H1 (cell line): ENCODE measurements at regions not wholly inside any gene's neighbourhood (a gene's known extent, or its start where the extent isn't known, plus 50 kb on each side); places are given as distances from the start of the nearest gene placed in this dataset.

Source experiments
- CTCF ChIA-PET: fragments of 300-600 bp; sonication (Branson Sonifier 250); formaldehyde crosslinking; loops from one replicate; lab custom pipeline; 2021; ENCODE audit not compliant: partially characterized antibody; lab: Charles Lee
- POLR2A ChIA-PET: fragments of 300-600 bp; sonication (Branson Sonifier 250); formaldehyde crosslinking; loops from one replicate; lab custom pipeline; 2021; ENCODE audit warnings: inconsistent platforms; ENCODE audit not compliant: partially characterized antibody; lab: Charles Lee
- DNase-seq, 2 experiments: peaks; one replicate each; pipeline versions ENCODE4 v3.0.0 to v3.0.0-alpha.2; 2010 to 2022; ENCODE audit warnings: low spot score in 2 of 2, low read depth in 1 of 2, mixed read lengths in 1 of 2
- FAIRE-seq: peaks from 2 replicates; lab custom pipeline; 2011; peaks lifted over from hg19 to GRCh38; lab: Jason Lieb, UNC
- H2AFZ ChIP-seq: 2 replicates; pipeline ENCODE4 v1.8.1; 2012; ENCODE audit warnings: low read length, inconsistent platforms
- H2AK5ac ChIP-seq: 2 replicates; pipeline ENCODE4 v1.6.1; 2013; ENCODE audit warnings: low read depth, low read length
- H2BK120ac ChIP-seq: replicated peaks from 2 replicates; pipeline ENCODE3; 2013; ENCODE audit warnings: low read depth, low read length, inconsistent platforms
- H2BK12ac ChIP-seq: 2 replicates; pipeline ENCODE4 v1.6.1; 2013; ENCODE audit warnings: low read depth, low read length
- H2BK15ac ChIP-seq: 2 replicates; pipeline ENCODE4 v1.6.1; 2013; ENCODE audit warnings: low read length
- H2BK20ac ChIP-seq: 2 replicates; pipeline ENCODE4 v1.6.1; 2013; ENCODE audit warnings: low read length
- H2BK5ac ChIP-seq: 2 replicates; pipeline ENCODE4 v1.6.1; 2013; ENCODE audit warnings: low read depth, low read length
- H3K14ac ChIP-seq: 2 replicates; pipeline ENCODE4 v1.6.1; 2013; ENCODE audit warnings: inconsistent platforms; ENCODE audit not compliant: insufficient read length
- H3K18ac ChIP-seq: 2 replicates; pipeline ENCODE4 v1.6.1; 2013; ENCODE audit warnings: low read length; ENCODE audit errors: extremely low read depth
- H3K23ac ChIP-seq: 2 replicates; pipeline ENCODE4 v1.6.1; 2013; ENCODE audit warnings: inconsistent platforms; ENCODE audit not compliant: insufficient read length
- H3K23me2 ChIP-seq: 2 replicates; pipeline ENCODE4 v1.6.1; 2013; ENCODE audit warnings: low read depth, low read length
- H3K27ac ChIP-seq: 2 replicates; pipeline ENCODE4 v1.6.1; 2011; ENCODE audit warnings: low read depth, low read length, inconsistent platforms
- H3K27me3 ChIP-seq, 4 experiments: replicated peaks in 1 of 4; 1 replicate in 1 of 4; 2 replicates in 3 of 4; pipeline versions ENCODE4 v1.6.1 to v1.8.1; 2011 to 2013; ENCODE audit warnings: low read length in 3 of 4, mild to moderate bottlenecking in 3 of 4, inconsistent platforms in 2 of 4, mixed read lengths in 2 of 4, moderate library complexity in 1 of 4; ENCODE audit not compliant: control insufficient read depth in 3 of 4, insufficient read depth in 3 of 4; ENCODE audit errors: extremely low read depth in 1 of 4
- H3K36me3 ChIP-seq, 4 experiments: 2 replicates each; pipeline versions ENCODE4 v1.6.1 to v1.8.1; 2011 to 2013; ENCODE audit warnings: mild to moderate bottlenecking in 4 of 4, low read length in 3 of 4, moderate library complexity in 2 of 4, control low read depth in 1 of 4, inconsistent platforms in 1 of 4; ENCODE audit not compliant: insufficient read depth in 4 of 4, control insufficient read depth in 2 of 4
- H3K4ac ChIP-seq: replicated peaks from 2 replicates; pipeline ENCODE3; 2013; ENCODE audit warnings: low read length, low read depth, mixed read lengths, inconsistent platforms; ENCODE audit not compliant: insufficient read length
- H3K4me1 ChIP-seq, 4 experiments: replicated peaks in 1 of 4; 1 replicate in 1 of 4; 2 replicates in 3 of 4; pipeline versions ENCODE4 v1.6.1 to v1.8.1; 2011 to 2013; ENCODE audit warnings: low read length in 3 of 4, inconsistent platforms in 2 of 4, mixed read lengths in 1 of 4; ENCODE audit not compliant: insufficient read depth in 4 of 4, control insufficient read depth in 3 of 4
- H3K4me2 ChIP-seq, 2 experiments: 2 replicates each; pipeline versions ENCODE4 v1.6.1 to v1.8.1; 2011 to 2013; ENCODE audit warnings: low read depth in 2 of 2, low read length in 2 of 2, control low read depth in 1 of 2, inconsistent platforms in 1 of 2, mild to moderate bottlenecking in 1 of 2; ENCODE audit not compliant: insufficient read depth in 1 of 2
- H3K4me3 ChIP-seq, 4 experiments: fragments of 200-600, 300-600 bp in 1 of 4; sonication (generic), shearing (Covaris generic), sonication (Bioruptor Twin) in 1 of 4; 2 replicates each; pipeline versions ENCODE4 v1.5.1 to v1.8.1; 2011 to 2016; ENCODE audit warnings: low read length in 4 of 4, low read depth in 3 of 4, control low read depth in 2 of 4, inconsistent platforms in 2 of 4, mild to moderate bottlenecking in 2 of 4, mixed read lengths in 1 of 4, moderate library complexity in 1 of 4; ENCODE audit not compliant: insufficient read depth in 2 of 4; ENCODE audit errors: extremely low read depth in 1 of 4
- H3K56ac ChIP-seq: replicated peaks from 2 replicates; pipeline ENCODE3; 2013; ENCODE audit warnings: low read depth, mild to moderate bottlenecking, mixed read lengths, low read length, inconsistent platforms; ENCODE audit not compliant: insufficient read length
- H3K79me1 ChIP-seq: 2 replicates; pipeline ENCODE4 v1.6.1; 2013; ENCODE audit warnings: low read depth, low read length, control low read depth
- H3K79me2 ChIP-seq, 2 experiments: 2 replicates each; pipeline versions ENCODE4 v1.6.1 to v1.8.1; 2012 to 2013; ENCODE audit warnings: low read length in 2 of 2, mild to moderate bottlenecking in 2 of 2, inconsistent platforms in 1 of 2; ENCODE audit not compliant: insufficient read depth in 2 of 2, control insufficient read depth in 1 of 2
- H3K9ac ChIP-seq, 4 experiments: replicated peaks in 1 of 4; 1 replicate in 1 of 4; 2 replicates in 3 of 4; pipeline versions ENCODE4 v1.6.1 to v1.8.1; 2011 to 2013; ENCODE audit warnings: low read depth in 3 of 4, low read length in 3 of 4, control low read depth in 2 of 4, mild to moderate bottlenecking in 2 of 4, moderate library complexity in 2 of 4, inconsistent platforms in 1 of 4; ENCODE audit errors: extremely low read depth in 1 of 4
- H3K9me3 ChIP-seq, 2 experiments: 2 replicates each; pipeline versions ENCODE4 v1.6.1 to v1.8.1; 2012 to 2013; ENCODE audit warnings: mild to moderate bottlenecking in 2 of 2, moderate library complexity in 2 of 2, control low read depth in 1 of 2, inconsistent platforms in 1 of 2, low read depth in 1 of 2, low read length in 1 of 2, mixed read lengths in 1 of 2; ENCODE audit not compliant: insufficient read depth in 2 of 2
- H4K20me1 ChIP-seq, 2 experiments: replicated peaks in 1 of 2; 2 replicates each; pipeline versions ENCODE3 to v1.8.1; 2011 to 2013; ENCODE audit warnings: inconsistent platforms in 2 of 2, low read length in 2 of 2, mild to moderate bottlenecking in 1 of 2; ENCODE audit not compliant: insufficient read depth in 2 of 2, control insufficient read depth in 1 of 2
- H4K5ac ChIP-seq: 2 replicates; pipeline ENCODE4 v1.6.1; 2013; ENCODE audit warnings: low read length, low read depth, mixed read lengths, inconsistent platforms; ENCODE audit not compliant: insufficient read length
- H4K8ac ChIP-seq: 2 replicates; pipeline ENCODE4 v1.8.0; 2013; ENCODE audit warnings: mild to moderate bottlenecking, moderate library complexity, low read length, inconsistent platforms; ENCODE audit not compliant: insufficient read depth; ENCODE audit errors: extremely low read depth
- H4K91ac ChIP-seq: replicated peaks from 2 replicates; pipeline ENCODE3; 2013; ENCODE audit warnings: low read length, mixed read lengths, inconsistent platforms; ENCODE audit not compliant: insufficient read length
- ASH2L ChIP-seq: fragments of 200-600, 300-600 bp; sonication (generic); IDR thresholded peaks from one replicate; pipeline ENCODE4 v1.7.1; 2017; ENCODE audit warnings: low read length
- CEBPB ChIP-seq: IDR thresholded peaks from 2 replicates; pipeline ENCODE4 v1.6.1; 2012; ENCODE audit warnings: low read depth, low read length
- E2F6 ChIP-seq: IDR thresholded peaks from 2 replicates; pipeline ENCODE4 v1.6.1; 2012; ENCODE audit warnings: inconsistent platforms
- SRF ChIP-seq: IDR thresholded peaks from 2 replicates; pipeline ENCODE4 v1.6.1; 2011; ENCODE audit warnings: mild to moderate bottlenecking, low read depth, low read length, moderate library complexity
- TBP ChIP-seq: IDR thresholded peaks from 2 replicates; pipeline ENCODE4 v1.6.1; 2011; ENCODE audit warnings: low read depth, low read length, improper control_type of control experiment
- WGBS, 2 experiments: shearing (Covaris generic) in 1 of 2; methylation state at CpG; one replicate each; pipeline versions ENCODE4 v1.1.6 to v1.1.7; 2013 to 2015; ENCODE audit warnings: low lambda C conversion rate in 2 of 2, mixed read lengths in 2 of 2, inconsistent platforms in 1 of 2, low coverage in 1 of 2, missing lambda C conversion rate in 1 of 2; ENCODE audit not compliant: insufficient replicate concordance in 2 of 2, insufficient coverage in 1 of 2, insufficient read length in 1 of 2; ENCODE audit errors: extremely low coverage in 1 of 2, missing lambda C conversion rate in 1 of 2; 5-methylcytosine and 5-hydroxymethylcytosine counted together

- Histone ChIP-seq H3K56ac (no peak overlapping the region), H2BK120ac (no peak overlapping the region), H3K4ac (no peak overlapping the region), H3K79me2 (no peaks in the 10 kb centered on the region), H3K23me2 (no peaks in the 10 kb centered on the region), H3K4me3 (no peak overlapping the region), H3K36me3 (0 out of 8 replicates have a peak, but pooled peaks cover 0 to 8% (median 0%) of the 10 kb centered on the region in 4 experiments), H4K8ac (no peak overlapping the region), H3K27me3 (peaks cover 25 to 71% (median 53%) of the 10 kb centered on the region in 4 experiments), H4K20me1 (no peaks in the 10 kb centered on the region), H3K9me3 (peaks cover 4 to 18% of the 10 kb centered on the region in 2 experiments; a peak in 1 of 4 replicates), H2BK12ac (no peak overlapping the region), H3K4me2 (no peak overlapping the region), H4K5ac (no peak overlapping the region), H3K4me1 (no peaks in the 10 kb centered on the region), H2BK5ac (no peak overlapping the region), H2BK15ac (no peak overlapping the region), H3K14ac (no peak overlapping the region), H3K9ac (no peak overlapping the region), H2AFZ (no peak overlapping the region), H2BK20ac (no peak overlapping the region), H3K23ac (no peak overlapping the region), H3K79me1 (no peaks in the 10 kb centered on the region), H3K27ac (no peak overlapping the region), H4K91ac (no peak overlapping the region), H2AK5ac (no peak overlapping the region), H3K18ac (no peak overlapping the region)
- ChIA-PET CTCF (no interaction called here), POLR2A (no interaction called here)
- DNase-seq = no peak
- no peak for FAIRE-seq
- TF ChIP-seq SRF (no peak), ASH2L (no peak), CEBPB (no peak), E2F6 (no peak), TBP (no peak)
- WGBS, 2 experiments = 95% methylated on average over 8 of the region's 8 CpGs; no CpG with 5 or more reads in 1 of the 2 experiments
Measured at GRCh38 chr19:27767234-27767633, 1445.7 kb downstream of the UQCRFS1 start.
